AG09309 (cell line): ENCODE measurements at regions not wholly inside any gene's neighbourhood (a gene's known extent, or its start where the extent isn't known, plus 50 kb on each side); places are given as distances from the start of the nearest gene placed in this dataset.

Source experiments
- DNase-seq: peaks from one replicate; pipeline ENCODE4 v3.0.0-alpha.2; 2010; ENCODE audit warnings: low read depth
- H3K4me3 ChIP-seq: 2 replicates; pipeline ENCODE4 v1.5.1; 2011; ENCODE audit warnings: mild to moderate bottlenecking, low read depth, low read length, moderate library complexity; ENCODE audit not compliant: control insufficient read depth
- CTCF ChIP-seq: IDR thresholded peaks from 2 replicates; pipeline ENCODE4 v1.5.1; 2011; ENCODE audit warnings: mild to moderate bottlenecking, low read depth, low read length, inconsistent platforms; ENCODE audit not compliant: insufficient read depth, control insufficient read depth; ENCODE audit errors: missing control alignments

DNA sequence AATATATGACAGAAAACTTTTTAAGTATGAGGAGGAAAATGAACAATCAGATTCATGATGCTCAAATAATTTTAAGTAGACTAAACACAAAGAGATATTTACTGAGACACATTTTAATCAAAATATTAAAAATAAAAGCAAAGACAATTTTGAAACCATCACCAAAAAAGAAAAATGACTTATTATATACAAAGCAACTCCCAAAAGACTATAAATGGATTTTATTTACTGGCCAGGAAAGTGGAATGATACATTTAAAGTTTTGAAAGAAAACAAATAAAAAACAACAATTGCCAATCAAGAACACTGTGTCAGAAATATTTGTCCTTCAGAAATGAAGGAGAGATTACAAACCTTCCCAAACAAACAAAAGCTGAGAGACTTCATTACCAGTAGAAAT, 968.5 kb upstream of the CELF4 start:
- H3K4me3 ChIP-seq: no peak overlapping the region
- TF ChIP-seq CTCF: no peak
- no peak for DNase-seq

- no peak for TF ChIP-seq CTCF
- DNase-seq: no peak
- H3K4me3 ChIP-seq: no peak overlapping the region
These were observed 961.3 kb upstream of the CELF4 start for GRCh38 chr18:38526922-38527321.

DNA sequence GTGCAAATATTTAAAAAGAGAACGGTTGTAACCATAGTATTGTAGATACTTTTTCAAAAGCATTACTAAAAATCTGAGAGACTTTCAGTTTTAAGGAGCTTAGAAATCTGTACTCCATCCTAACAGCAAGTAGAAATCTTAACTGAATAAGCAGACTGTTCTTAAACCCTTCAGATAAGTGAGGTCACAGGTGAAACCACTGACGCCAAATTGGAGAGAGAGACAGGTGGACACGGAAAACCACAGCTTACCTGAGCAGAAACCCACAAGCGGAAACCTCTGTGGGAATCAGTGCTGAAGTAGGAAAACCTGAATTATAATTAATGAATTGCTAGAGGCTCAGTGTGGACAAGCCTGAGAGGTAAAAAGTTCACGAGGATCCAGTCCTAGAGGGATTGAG, 959.4 kb upstream of the CELF4 start:
- DNase-seq: no peak

GRCh38 chr18:38520786-38521185, 955.2 kb upstream of the CELF4 start:
- DNase-seq: no peak
- no peak overlapping the region for H3K4me3 ChIP-seq
- no peak for TF ChIP-seq CTCF

More for the DNA sequence above, 959.4 kb upstream of the CELF4 start:
- no peak for TF ChIP-seq CTCF
- H3K4me3 ChIP-seq: no peak overlapping the region

GRCh38 chr18:38502539-38502938, 936.9 kb upstream of the CELF4 start:
- no peak for DNase-seq
- TF ChIP-seq CTCF: no peak
- no peak overlapping the region for H3K4me3 ChIP-seq

DNA sequence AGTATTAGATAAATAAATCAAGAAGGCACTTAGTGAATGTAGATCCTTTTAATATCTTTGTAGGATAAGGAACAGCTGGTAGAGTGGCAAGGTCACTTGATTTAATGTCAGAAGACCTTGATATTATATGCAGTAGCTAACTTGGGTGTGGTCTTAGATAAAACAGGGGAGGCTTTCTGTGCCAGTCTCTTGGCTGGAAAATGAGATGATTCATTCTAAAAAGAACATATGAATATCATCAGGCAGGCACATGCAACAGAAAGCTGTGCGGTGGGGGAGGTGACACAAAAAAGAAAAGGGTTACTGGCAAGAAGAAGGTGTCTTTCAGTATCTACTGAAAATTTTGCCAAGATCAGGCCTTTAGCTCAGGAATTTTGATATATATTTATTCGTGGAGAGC, 931.7 kb upstream of the CELF4 start:
- H3K4me3 ChIP-seq: no peak overlapping the region
- DNase-seq: no peak
- no peak for TF ChIP-seq CTCF

GRCh38 chr18:38496222-38496793, 930.7 kb upstream of the CELF4 start:
- H3K4me3 ChIP-seq: no peak overlapping the region
- no peak for DNase-seq
- no peak for TF ChIP-seq CTCF
